ENCODE measurements at regions not wholly inside any gene's neighbourhood (a gene's known extent, or its start where the extent isn't known, plus 50 kb on each side); places are given as distances from the start of the nearest gene placed in this dataset.

DNA sequence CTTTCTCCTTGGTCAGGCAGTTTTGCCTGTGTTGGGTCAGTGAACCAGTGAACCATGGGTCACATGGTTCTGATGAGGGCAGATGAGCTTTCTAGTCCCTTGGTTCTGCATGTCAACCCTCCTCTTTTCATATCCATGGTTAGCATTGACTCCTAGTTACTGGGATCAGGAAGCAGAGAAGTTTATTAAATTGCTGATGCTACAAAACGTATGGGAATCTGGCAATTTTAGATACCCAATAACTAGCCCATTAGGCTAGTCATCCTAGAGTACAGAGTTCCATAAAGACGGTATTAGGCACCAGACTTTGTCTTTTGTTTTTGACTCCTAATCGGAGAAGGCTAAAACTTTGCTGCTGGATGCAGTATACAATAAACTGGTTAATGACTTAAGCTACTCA lies 273.1 kb downstream of the ATPSCKMT start:
- no peak for TF ChIP-seq EZH2phosphoT487 (IDR thresholded peaks at IDR 0.05; ENCODE audit: insufficient read depth, low read depth)
- TF ChIP-seq EZH2 (IDR thresholded peaks at IDR 0.05; ENCODE audit: insufficient read depth, poor library complexity, severe bottlenecking) = no peak

Measured in GM23248 (cell line).